Stimulated activated CD8-positive, alpha-beta memory T cell treated with anti-CD3 and anti-CD28 coated beads, Interleukin-7, amount 100 ng/mL, for 24 hours (primary cell): ENCODE measurements at regions not wholly inside any gene's neighbourhood (a gene's known extent, or its start where the extent isn't known, plus 50 kb on each side); places are given as distances from the start of the nearest gene placed in this dataset.
"Not testable (repeated sequence)": the region's sequence is repeated elsewhere in the genome, so short reads cannot be mapped to it uniquely, and the experiment has no call there.

Source experiments
- DNase-seq: peaks from one replicate; pipeline ENCODE4 v3.0.0-alpha.2; 2020; ENCODE audit warnings: low read depth

DNA sequence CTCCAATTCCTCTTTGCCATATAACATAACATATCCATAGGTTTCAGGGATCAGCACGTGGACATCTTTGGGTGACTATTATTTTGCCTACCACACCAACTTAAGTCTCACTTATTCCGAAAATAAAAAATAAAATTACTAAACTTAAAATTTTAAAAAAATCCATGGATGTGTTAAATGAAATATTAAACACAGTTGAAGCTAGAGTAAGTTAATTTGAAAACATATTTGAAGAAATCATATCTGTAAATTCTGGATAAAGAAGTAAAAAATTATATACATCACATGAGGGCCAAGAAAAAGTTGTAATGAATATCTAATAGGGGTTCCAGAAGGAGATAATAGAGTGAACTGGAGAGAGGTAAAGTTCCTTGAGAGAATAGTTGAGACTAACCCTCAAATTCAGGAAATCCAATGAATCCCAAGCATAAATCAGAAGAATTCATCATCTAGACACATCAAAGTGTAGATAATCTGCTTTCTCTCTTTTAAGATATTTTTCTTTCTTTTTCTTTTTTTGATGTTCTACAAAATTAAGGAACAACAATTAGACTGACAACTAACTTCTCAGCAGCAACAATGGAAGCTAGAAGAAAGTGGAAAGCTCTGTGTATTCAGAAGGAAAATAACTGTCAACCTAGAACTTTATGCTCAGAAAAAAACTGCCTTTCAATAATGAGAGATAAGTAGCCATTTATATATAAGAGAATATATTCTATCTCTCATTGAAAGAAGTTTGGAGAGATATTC is 147.4 kb downstream of the ABHD5 start:
- no peak for DNase-seq

DNA sequence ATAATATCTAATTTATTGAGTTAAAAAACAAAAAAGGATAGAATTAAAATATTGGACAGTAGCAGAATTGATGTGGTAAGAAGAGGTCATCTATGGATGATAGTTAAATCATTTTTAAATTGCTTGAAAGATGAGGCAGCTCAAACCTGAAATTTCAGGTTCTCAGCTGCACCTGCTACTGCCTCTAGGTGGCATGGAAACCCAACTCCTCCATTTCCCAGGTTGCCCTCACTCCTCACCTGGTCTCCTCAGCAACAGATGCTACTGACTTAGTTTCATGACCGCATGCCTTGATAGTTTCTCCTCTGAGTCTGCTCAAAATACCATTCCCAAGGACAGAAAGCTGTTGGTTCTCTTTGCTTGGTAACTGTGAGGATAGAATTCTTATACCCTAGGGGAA is 148.1 kb downstream of the ABHD5 start:
- no peak for DNase-seq

DNA sequence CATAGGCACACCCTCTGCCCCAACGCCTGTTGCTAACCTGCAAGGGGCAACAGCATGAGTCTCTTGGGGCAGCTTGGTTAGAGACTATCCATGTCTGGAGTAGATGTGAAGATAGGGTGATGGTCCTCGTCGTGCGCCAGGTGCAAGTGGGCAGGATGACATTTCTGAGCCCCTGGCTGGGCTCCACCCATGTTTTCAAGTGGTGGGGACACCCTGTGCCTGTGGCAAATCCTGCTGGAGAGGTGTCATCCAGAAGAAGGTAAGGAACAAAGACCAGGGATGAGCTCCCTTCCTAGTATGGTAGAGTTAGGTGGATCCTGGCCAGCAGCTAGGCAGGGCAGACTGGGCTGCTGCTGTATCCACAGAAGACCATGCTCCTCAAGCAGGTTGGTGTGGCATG is 152.6 kb downstream of the ABHD5 start:
- no peak for DNase-seq

- DNase-seq: no peak
Observed at GRCh38 chr3:43844757-43845156, 154.0 kb downstream of the ABHD5 start.

DNA sequence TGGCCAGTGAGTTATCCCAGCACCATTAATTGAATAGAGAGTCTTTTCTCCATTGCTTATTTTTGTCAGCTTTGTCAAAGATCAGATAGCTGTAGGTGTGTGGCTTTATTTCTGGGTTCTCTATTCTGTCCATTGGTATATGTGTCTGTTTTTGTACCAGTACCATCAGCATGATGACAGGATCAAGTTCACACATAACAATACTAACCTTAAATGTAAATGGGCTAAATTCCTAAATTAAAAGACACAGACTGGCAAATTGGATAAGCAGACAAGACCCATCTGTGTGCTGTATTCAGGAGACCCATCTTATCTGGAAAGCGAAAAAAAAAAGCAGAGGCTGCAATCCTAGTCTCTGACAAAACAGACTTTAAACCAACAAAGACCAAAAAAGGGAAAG is 154.8 kb downstream of the ABHD5 start:
- DNase-seq: not testable (repeated sequence)

DNA sequence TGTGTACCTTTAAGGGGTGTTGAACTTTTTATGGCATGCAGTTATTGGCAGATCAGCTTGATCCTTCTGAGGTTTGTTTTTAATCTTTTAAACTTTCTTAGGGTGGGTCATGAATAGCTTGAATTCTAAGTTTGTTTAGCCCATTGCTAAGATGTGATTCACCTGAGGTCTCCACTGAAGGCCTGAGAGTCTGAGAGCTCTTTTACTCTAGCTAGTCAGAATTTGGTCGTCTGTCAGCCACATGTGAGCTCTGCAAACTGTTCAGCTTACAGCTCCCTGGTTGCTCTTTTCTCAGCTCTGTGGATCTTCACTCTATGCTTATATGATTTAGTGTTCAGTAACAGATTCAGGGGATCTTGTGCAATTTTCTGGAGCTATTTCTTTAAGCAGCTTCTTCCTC is 161.3 kb downstream of the ABHD5 start:
- no peak for DNase-seq

GRCh38 chr3:43854283-43854682 is 163.5 kb downstream of the ABHD5 start:
- no peak for DNase-seq

DNA sequence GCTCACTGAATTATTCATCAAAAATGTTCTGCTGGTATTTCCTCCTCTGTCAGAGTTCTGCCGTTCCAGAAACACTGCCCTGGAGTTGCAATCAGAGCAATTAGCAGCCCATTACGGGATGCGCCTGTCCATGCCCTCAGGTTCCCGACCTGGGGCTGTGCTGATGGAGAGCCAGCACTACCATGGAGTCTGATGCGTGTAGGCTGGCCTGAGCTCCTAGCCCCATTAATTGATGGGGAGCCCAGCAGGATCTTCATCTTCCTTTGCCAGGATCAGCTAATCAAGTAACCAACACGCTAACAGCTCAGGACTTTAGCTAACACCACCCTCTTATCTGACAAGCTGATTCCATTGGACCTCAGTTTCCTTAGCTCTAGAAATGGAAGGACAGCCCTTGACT is 164.2 kb downstream of the ABHD5 start:
- DNase-seq: no peak

DNA sequence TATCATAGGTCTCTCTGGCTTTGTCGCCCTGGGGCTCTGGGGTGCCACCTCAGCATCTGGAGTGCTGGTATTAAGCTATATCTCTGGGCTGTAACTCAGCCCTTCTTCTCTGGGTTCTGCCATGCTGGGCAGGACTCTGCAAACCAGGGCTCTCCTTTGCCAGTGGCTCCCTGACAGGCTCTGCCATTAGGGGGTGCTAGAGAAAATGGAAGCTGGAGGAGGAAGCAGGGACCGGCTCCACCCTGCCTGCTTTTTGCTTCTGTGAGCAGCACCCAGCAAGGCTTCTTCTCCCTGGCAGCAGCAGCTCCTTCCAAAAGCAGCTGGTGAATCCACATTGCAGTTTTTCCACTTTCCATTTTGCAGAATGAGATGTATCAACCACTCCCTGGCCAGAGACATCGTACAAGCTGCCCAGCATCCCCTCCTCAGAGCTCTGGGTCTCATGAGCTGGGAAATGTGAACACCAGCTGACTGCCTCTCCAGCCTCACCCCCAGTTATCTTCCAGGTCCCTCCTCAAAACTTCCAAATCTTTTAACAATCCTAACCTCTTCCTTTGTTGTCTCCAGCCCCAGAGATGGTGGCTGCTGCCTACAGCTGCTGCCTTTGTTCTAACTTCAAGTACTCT is 165.0 kb downstream of the ABHD5 start:
- DNase-seq: peak; percentile 4

DNA sequence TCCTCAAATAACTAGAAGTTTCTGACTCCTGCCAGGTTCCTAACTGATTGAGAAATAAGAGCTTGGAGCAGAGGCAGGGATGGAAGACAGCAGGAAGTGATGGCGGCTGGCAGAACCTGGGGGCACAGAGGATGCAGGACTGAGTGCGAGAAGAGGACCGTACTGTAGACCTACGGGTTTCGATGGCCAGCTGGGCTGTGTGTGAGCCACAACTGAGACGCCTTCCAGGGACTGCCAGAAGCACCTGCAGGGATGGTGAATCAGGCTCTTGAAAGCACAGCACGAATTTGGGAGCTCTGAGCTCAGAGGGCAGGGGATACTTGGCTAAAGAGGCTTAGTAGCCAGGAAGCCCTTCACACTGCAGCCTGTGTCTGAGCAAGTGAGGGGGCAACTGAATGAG is 165.6 kb downstream of the ABHD5 start:
- no peak for DNase-seq

GRCh38 chr3:43856761-43857160 is 166.0 kb downstream of the ABHD5 start:
- DNase-seq: no peak

DNA sequence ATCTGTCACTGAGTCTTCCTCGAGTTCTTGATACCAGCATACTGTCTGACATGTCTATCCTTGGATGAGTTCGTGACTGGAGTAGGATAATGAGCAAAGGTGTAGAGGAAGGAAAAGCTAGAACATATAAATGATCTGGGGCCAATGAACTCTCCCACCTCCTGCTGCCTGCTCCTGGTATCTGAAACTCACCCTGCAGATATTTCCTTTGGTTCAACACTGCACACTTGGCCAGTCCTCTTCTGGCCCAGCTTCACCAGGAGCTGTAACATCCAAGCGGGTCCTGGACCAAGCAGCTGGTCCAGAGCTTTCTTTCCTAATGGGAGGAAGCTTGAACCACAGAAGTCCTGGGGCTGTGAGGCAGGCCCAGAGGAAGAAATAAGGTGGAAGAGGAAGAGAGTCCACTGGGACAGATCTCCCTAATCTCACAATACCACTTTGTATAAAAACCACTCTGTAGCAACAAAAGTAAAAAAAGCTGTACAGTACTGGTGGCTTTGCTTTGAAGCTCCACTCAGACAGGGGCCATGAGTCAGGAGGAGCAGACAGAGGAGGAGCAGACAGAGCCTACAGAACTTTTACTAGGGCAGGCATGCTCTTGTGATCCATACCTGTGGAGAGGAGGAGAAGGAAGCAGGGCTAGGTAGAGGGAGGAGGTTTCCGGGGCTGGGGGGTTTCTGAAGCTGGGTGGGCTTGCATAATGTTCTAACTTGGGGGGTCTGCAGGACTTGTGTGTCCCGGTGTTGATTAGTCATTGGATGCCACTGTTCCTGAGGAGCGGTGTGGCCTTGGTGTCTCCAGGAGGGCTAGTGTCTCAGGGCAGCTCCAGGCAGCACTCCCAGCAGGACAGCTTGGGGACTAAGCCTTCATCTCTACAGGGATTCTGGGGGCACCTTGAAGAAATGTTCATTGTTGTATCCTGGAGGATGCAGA is 166.9 kb downstream of the ABHD5 start:
- DNase-seq: no peak

DNA sequence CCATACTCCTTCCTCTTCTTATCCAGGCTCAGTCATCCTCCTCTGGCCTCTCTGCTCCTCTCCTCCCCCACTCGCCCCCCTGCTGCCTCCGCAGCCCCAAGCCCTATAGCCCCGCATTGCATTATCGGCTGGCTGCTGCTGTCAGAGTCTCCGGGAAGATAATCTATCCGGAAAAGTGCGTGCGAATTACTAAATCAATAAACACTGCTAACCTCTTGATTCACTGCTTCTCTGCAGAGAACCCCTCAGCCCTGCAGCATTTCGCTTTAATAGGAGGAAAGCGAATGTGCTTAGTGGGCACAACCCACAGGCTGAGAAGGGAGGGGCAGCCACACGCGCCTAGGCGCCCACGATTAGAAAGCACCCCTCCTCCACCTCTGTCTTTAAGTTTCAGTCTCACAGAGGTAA is 167.6 kb downstream of the ABHD5 start:
- DNase-seq: no peak

- no peak for DNase-seq
Observed at GRCh38 chr3:43859766-43860165, 169.0 kb downstream of the ABHD5 start.

GRCh38 chr3:43861635-43862034 is 170.9 kb downstream of the ABHD5 start:
- no peak for DNase-seq

GRCh38 chr3:43862470-43862869 is 171.7 kb downstream of the ABHD5 start:
- DNase-seq: no peak

- no peak for DNase-seq
Observed at GRCh38 chr3:43862992-43863805, 172.5 kb downstream of the ABHD5 start.

DNA sequence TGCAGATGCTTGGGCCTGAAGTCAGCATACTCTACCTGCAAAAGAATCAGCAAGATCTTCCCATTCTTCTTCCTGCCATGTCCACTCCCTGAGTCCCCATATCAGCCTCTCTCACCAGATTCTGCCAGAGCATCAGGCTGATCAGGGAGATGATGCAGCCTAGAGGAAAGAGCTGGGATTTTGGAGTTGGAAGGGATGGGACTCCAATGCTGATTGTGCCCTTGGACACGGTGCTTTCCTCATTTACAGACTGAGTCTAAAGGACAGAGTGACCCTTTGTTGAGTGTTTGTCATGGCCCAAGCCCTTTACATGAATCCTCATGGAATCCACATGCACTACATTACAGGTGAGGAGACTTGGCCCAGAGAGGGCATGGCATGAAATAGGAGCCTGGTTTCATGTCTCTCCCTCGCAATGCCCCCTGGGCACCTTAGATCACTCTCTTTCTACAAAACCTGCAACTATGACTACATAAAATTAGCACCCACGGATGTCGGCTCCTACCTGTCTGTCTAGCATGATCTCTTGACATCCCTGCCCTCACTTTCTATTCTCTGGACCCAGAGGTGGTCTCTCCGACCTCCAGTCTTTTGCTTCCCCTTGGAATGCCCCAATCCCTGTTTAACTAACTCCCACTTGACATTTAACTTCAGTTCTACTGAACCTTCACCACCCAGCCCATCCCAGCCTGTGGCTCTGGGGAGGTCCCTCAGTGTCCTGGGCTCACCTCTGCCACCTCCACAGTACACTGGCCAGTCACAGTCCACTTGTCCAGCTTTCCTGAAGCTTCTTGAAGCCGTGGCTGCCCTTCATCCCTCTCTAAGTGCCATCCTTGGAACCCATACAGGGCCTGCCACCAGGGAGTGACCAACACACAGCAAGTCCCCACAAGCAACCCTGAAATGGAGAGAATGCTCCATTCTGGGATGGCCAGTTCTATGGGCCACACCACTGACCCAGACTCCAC is 173.5 kb downstream of the ABHD5 start:
- no peak for DNase-seq

DNA sequence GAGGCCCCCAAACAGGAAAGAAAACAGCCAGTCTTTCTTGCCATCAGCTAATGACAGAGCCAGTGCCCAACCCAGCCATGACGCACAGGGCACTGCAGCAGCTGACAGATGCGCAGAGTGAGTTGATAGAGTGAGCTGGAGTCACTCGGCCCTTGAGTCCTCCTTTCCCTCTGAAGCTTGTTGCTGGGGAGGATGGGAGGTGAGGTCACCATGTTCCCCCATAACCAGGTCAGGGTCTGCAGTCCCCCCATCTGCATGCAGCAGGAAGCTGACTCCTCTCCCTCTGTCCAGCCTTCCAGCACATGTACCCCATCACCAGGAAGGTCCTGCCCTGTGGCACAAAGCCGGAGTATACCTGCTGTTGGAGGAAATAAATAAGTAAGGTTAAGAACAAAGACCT is 174.6 kb downstream of the ABHD5 start:
- no peak for DNase-seq

DNA sequence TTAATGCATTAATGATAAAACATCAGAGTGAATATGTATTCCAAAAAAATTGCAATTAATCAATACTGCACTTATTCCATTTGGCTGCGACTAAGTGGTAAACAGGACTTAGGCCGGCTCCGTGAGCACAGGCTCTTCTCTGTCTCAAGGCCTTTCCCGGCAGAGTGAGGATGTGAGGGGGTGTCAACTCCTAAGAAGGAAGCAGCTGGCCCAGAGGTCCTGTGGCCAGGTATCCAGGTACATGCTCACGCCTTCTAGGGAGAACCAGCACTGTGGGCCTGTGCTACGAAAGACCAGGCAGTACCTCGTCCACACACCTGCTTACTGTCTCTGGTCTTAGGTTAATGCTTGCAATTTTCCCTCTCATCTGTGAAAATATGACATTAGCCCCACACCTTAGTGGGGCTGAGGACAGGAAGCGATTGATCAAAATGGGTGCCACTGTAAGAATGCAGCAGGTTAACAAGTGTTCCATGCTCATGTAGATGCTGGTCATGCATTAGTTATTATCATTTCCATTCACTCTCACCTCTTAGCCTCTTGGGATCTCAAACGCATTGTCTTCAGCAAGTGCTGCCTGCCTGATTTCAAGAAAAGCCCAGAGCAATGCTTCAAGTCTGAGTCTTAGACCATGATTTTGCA is 175.3 kb downstream of the ABHD5 start:
- DNase-seq: no peak
